ENCODE measurements at regions not wholly inside any gene's neighbourhood (a gene's known extent, or its start where the extent isn't known, plus 50 kb on each side); places are given as distances from the start of the nearest gene placed in this dataset.

GRCh38 chr16:9343276-9343675, 251.8 kb downstream of the HAPSTR1 start:
- POLR2A ChIA-PET: no interaction called here
- ATAC-seq (no peak), DNase-seq (ENCODE audit: low read depth, low spot score) (no peak)
- no peak for TF ChIP-seq TCF7L2 (IDR thresholded peaks at IDR 0.05; ENCODE audit: low read depth, low read length)
- TF ChIP-seq SIN3A (IDR thresholded peaks at IDR 0.05; ENCODE audit: borderline replicate concordance, insufficient read depth, low read depth, low read length): no peak
- no peak for TF ChIP-seq CTCF (IDR thresholded peaks at IDR 0.05)
- TF ChIP-seq POLR2AphosphoS5 (IDR thresholded peaks at IDR 0.05; ENCODE audit: low read depth, low read length): no peak
- TF ChIP-seq REST (IDR thresholded peaks at IDR 0.05; ENCODE audit: insufficient read depth in 1 of 2, low read depth in 2 of 2, low read length in 1 of 2): no peak
- Histone ChIP-seq H3K27ac (ENCODE audit: low read length) (no peak overlapping the region), H3K27me3 (ENCODE audit: control insufficient read depth, insufficient read depth, low read length) (0 out of 2 replicates have a peak, but pooled peaks cover 2% of the 10 kb centered on the region), H3K9me3 (ENCODE audit: control insufficient read depth, insufficient read depth, low read depth, low read length) (no peaks in the 10 kb centered on the region; the same call in 1 of the 2 replicates), H3K4me1 (ENCODE audit: control insufficient read depth, insufficient read depth, low read length) (no peaks in the 10 kb centered on the region), H3K4me3 (ENCODE audit: low read depth in 2 of 2, low read length in 2 of 2) (no peak overlapping the region), H3K36me3 (ENCODE audit: control insufficient read depth, insufficient read depth, low read length) (no peaks in the 10 kb centered on the region)
- in situ Hi-C loops (cut with HindIII; ENCODE audit: low pct_unique_long_range_greater_than_20kb, low sequenced_read_pairs): no loop called here
- intact Hi-C loops (cut with micrococcal nuclease; ENCODE audit: unreplicated experiment): no loop called here
- CTCF ChIA-PET: no interaction called here
- BruUV-seq (replicated peaks): no TSS peak

GRCh38 chr16:9344508-9344907, 253.1 kb downstream of the HAPSTR1 start:
- Histone ChIP-seq H3K36me3 (ENCODE audit: control insufficient read depth, insufficient read depth, low read length) (no peaks in the 10 kb centered on the region), H3K9me3 (ENCODE audit: control insufficient read depth, insufficient read depth, low read depth, low read length) (no peaks in the 10 kb centered on the region; the same call in 1 of the 2 replicates), H3K27me3 (ENCODE audit: control insufficient read depth, insufficient read depth, low read length) (0 out of 2 replicates have a peak, but pooled peaks cover 2% of the 10 kb centered on the region), H3K27ac (ENCODE audit: low read length) (no peak overlapping the region), H3K4me1 (ENCODE audit: control insufficient read depth, insufficient read depth, low read length) (no peaks in the 10 kb centered on the region), H3K4me3 (ENCODE audit: low read depth in 2 of 2, low read length in 2 of 2) (no peak overlapping the region)
- ChIA-PET CTCF (no interaction called here), POLR2A (no interaction called here)
- BruUV-seq (replicated peaks): no TSS peak
- TF ChIP-seq TCF7L2 (IDR thresholded peaks at IDR 0.05; ENCODE audit: low read depth, low read length): no peak
- TF ChIP-seq REST (IDR thresholded peaks at IDR 0.05; ENCODE audit: insufficient read depth in 1 of 2, low read depth in 2 of 2, low read length in 1 of 2): no peak
- no peak for TF ChIP-seq CTCF (IDR thresholded peaks at IDR 0.05)
- TF ChIP-seq SIN3A (IDR thresholded peaks at IDR 0.05; ENCODE audit: borderline replicate concordance, insufficient read depth, low read depth, low read length): no peak
- TF ChIP-seq POLR2AphosphoS5 (IDR thresholded peaks at IDR 0.05; ENCODE audit: low read depth, low read length): no peak
- in situ Hi-C loops (cut with HindIII; ENCODE audit: low pct_unique_long_range_greater_than_20kb, low sequenced_read_pairs): no loop called here
- ATAC-seq: no peak
- intact Hi-C loops (cut with micrococcal nuclease; ENCODE audit: unreplicated experiment): no loop called here
- no peak for DNase-seq (ENCODE audit: low read depth, low spot score)
